ENCODE measurements at regions not wholly inside any gene's neighbourhood (a gene's known extent, or its start where the extent isn't known, plus 50 kb on each side); places are given as distances from the start of the nearest gene placed in this dataset.

DNA sequence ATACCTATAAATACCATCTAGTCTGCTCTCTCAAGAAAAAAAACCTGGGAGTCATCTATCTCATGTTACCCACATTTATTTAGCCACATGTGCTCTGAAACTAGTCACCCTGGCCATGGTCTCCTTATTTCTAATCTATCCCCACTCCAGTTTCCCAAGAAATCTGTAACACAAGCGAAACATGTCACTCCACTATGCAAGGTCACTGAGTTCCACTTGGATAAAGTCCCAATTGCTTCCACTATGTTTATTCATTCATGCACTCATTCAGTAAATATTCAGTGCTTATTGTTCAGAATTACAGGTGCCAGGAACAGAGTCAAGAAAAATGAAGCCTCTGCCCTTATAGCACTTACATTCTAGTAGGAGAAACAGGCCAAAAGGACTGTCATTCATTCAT lies 369.4 kb upstream of the CYRIA start:
- no peaks in the 10 kb centered on the region for H3K27me3 ChIP-seq (ENCODE audit: control insufficient read depth in 1 of 2, insufficient read depth in 2 of 2, low read length in 2 of 2)
- WGBS, 2 donors = 51 to 75% methylated on average over 1 of the region's 1 CpG
- H3K27ac ChIP-seq (ENCODE audit: low read depth in 2 of 2, low read length in 1 of 2) = no peak overlapping the region
- H3K36me3 ChIP-seq (ENCODE audit: control insufficient read depth in 2 of 2, insufficient read depth in 2 of 2, low read length in 1 of 2) = no peaks in the 10 kb centered on the region
- no peaks in the 10 kb centered on the region for H3K4me1 ChIP-seq (ENCODE audit: control insufficient read depth in 2 of 2, insufficient read depth in 2 of 2, low read length in 1 of 2)
- peaks cover 0 to 3% of the 10 kb centered on the region in 2 donors for H3K9me3 ChIP-seq (ENCODE audit: control insufficient read depth in 2 of 2, insufficient read depth in 1 of 2, low read depth in 1 of 2, low read length in 1 of 2)
- no peak overlapping the region for H3K4me3 ChIP-seq (ENCODE audit: low read depth in 1 of 2, low read length in 2 of 2)

DNA sequence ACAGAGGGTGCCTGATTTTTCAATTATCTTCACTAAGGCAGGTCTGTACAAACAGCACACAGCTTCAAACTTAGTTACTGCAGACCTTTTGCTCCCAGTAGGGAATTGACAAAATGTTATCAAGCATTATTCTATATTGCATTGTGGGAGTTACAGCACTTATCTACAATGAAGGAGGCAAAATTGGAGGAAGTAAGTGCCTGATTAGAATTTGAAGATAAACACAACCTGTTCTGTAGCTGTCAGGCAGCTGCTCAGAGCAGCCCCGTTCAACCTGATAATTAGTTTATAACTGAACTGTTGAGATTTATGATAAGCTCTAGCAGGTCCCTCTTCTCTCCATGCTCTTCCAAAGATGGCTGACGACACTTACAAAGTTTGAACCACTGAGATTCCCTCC lies 364.4 kb upstream of the CYRIA start:
- no peaks in the 10 kb centered on the region for H3K27me3 ChIP-seq (ENCODE audit: control insufficient read depth in 1 of 2, insufficient read depth in 2 of 2, low read length in 2 of 2)
- H3K9me3 ChIP-seq (ENCODE audit: control insufficient read depth in 2 of 2, insufficient read depth in 1 of 2, low read depth in 1 of 2, low read length in 1 of 2) = peaks cover 0 to 3% of the 10 kb centered on the region in 2 donors
- 48 to 67% methylated on average over 2 of the region's 2 CpGs for WGBS, 2 donors
- no peak overlapping the region for H3K27ac ChIP-seq (ENCODE audit: low read depth in 2 of 2, low read length in 1 of 2)
- no peak overlapping the region for H3K4me3 ChIP-seq (ENCODE audit: low read depth in 1 of 2, low read length in 2 of 2)
- H3K36me3 ChIP-seq (ENCODE audit: control insufficient read depth in 2 of 2, insufficient read depth in 2 of 2, low read length in 1 of 2) = no peaks in the 10 kb centered on the region
- H3K4me1 ChIP-seq (ENCODE audit: control insufficient read depth in 2 of 2, insufficient read depth in 2 of 2, low read length in 1 of 2) = no peaks in the 10 kb centered on the region

DNA sequence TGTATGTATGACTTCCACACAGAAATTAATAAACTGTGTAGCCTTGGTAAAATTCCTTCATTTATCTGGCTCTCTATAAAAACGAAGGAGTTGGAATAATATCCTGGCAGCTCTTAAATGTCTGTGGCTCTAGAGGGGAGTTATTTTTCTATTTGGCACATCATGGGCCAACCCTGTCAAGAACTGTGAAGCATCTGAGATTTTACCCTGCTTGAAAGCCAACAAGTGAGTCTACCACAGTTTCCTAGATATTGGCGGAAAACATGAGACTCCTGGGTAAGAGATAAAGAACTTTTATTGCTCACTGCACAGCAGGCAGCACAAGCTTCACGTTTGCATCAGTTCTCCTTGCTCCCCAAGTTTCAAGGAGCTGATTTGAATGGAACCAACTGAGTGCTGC lies 346.7 kb upstream of the CYRIA start:
- Histone ChIP-seq H3K36me3 (ENCODE audit: control insufficient read depth in 2 of 2, insufficient read depth in 2 of 2, low read length in 1 of 2) (no peaks in the 10 kb centered on the region), H3K9me3 (ENCODE audit: control insufficient read depth in 2 of 2, insufficient read depth in 1 of 2, low read depth in 1 of 2, low read length in 1 of 2) (peaks cover 0 to 2% of the 10 kb centered on the region in 2 donors), H3K4me3 (ENCODE audit: low read depth in 1 of 2, low read length in 2 of 2) (no peak overlapping the region), H3K27ac (ENCODE audit: low read depth in 2 of 2, low read length in 1 of 2) (no peak overlapping the region), H3K4me1 (ENCODE audit: control insufficient read depth in 2 of 2, insufficient read depth in 2 of 2, low read length in 1 of 2) (no peaks in the 10 kb centered on the region), H3K27me3 (ENCODE audit: control insufficient read depth in 1 of 2, insufficient read depth in 2 of 2, low read length in 2 of 2) (no peaks in the 10 kb centered on the region)
- WGBS, 2 donors = 50 to 51% methylated on average over 3 of the region's 3 CpGs

DNA sequence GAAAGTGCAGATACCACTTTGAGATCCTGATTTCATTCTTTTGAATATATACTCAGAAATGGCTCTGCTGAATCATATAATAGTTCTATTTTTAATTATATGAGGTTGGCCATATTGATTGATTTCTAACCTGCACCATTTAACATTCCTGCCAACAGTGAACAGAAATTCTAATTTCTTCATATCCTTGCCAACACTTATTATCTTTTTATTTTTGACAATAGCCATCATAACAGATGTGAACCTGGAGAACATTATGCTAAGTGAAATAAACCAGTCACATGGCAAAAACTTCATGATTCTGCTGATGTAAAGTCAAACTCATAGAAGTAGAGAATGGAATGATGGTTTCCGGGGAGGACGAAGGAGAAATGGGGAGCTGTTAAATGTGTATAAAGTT lies 344.5 kb upstream of the CYRIA start:
- Histone ChIP-seq H3K36me3 (ENCODE audit: control insufficient read depth in 2 of 2, insufficient read depth in 2 of 2, low read length in 1 of 2) (no peaks in the 10 kb centered on the region), H3K4me3 (ENCODE audit: low read depth in 1 of 2, low read length in 2 of 2) (no peak overlapping the region), H3K9me3 (ENCODE audit: control insufficient read depth in 2 of 2, insufficient read depth in 1 of 2, low read depth in 1 of 2, low read length in 1 of 2) (no peaks in the 10 kb centered on the region), H3K27ac (ENCODE audit: low read depth in 2 of 2, low read length in 1 of 2) (no peak overlapping the region), H3K4me1 (ENCODE audit: control insufficient read depth in 2 of 2, insufficient read depth in 2 of 2, low read length in 1 of 2) (no peaks in the 10 kb centered on the region), H3K27me3 (ENCODE audit: control insufficient read depth in 1 of 2, insufficient read depth in 2 of 2, low read length in 2 of 2) (no peaks in the 10 kb centered on the region)
- 91 to 97% methylated on average over 2 of the region's 2 CpGs for WGBS, 2 donors

DNA sequence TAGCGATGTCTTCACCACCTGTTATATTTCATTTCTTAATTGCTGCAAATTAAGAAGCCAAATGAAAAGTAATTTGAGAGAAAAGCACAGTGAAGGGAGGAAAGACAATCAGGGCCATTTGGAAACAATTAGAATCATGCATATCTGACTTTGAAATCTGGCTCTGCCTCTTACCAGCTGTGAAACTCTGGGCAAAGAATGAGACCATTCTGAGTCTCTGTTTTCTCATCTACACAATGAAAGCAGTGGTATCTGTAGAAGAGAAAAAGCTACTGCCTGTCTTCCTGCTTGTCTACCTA lies 334.5 kb upstream of the CYRIA start:
- Histone ChIP-seq H3K4me3 (ENCODE audit: low read depth in 1 of 2, low read length in 2 of 2) (no peak overlapping the region), H3K4me1 (ENCODE audit: control insufficient read depth in 2 of 2, insufficient read depth in 2 of 2, low read length in 1 of 2) (no peaks in the 10 kb centered on the region), H3K27ac (ENCODE audit: low read depth in 2 of 2, low read length in 1 of 2) (no peak overlapping the region), H3K27me3 (ENCODE audit: control insufficient read depth in 1 of 2, insufficient read depth in 2 of 2, low read length in 2 of 2) (no peaks in the 10 kb centered on the region), H3K9me3 (ENCODE audit: control insufficient read depth in 2 of 2, insufficient read depth in 1 of 2, low read depth in 1 of 2, low read length in 1 of 2) (no peaks in the 10 kb centered on the region), H3K36me3 (ENCODE audit: control insufficient read depth in 2 of 2, insufficient read depth in 2 of 2, low read length in 1 of 2) (no peaks in the 10 kb centered on the region)
- WGBS, 2 donors = 81 to 83% methylated on average over 1 of the region's 1 CpG

DNA sequence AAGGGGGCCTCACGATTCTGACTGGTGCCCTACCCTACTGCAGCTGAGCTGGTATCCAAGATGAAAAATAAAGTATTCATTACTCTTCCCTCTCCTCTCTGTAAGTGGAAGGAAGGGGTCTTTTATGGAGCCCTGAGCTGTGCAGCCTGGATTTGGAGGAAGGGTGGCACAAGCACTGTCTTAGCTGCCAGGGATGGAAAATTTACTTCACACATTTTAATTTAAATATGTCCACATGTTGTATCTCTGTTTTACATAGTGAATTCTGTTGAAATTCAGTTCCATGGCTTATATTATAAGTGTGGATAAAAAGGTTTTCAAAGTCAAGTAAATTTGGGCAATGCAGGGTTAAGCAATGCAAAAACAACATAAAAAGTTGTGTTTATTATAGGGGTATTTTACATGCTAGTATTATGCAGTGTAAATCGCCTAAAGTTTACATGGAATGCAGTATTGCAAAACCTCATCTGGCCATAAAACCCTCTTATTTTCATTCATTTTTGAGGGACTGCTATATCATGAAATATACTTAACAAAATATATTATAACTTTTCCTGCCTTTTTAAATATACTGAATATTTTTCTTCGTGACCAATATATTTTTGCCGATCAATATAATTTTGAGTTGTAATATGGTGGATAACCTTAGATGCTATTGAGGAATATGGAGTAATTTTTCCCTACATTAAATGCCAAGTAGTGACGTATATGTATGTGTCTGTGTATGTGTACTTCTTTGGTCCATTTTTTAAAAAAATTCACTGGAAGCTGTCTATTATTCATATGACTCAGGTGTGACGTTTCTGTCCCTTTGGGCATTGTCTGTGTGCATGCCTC lies 333.9 kb upstream of the CYRIA start:
- Histone ChIP-seq H3K36me3 (ENCODE audit: control insufficient read depth in 2 of 2, insufficient read depth in 2 of 2, low read length in 1 of 2) (no peaks in the 10 kb centered on the region), H3K4me3 (ENCODE audit: low read depth in 1 of 2, low read length in 2 of 2) (no peak overlapping the region), H3K27me3 (ENCODE audit: control insufficient read depth in 1 of 2, insufficient read depth in 2 of 2, low read length in 2 of 2) (no peaks in the 10 kb centered on the region), H3K4me1 (ENCODE audit: control insufficient read depth in 2 of 2, insufficient read depth in 2 of 2, low read length in 1 of 2) (no peaks in the 10 kb centered on the region), H3K9me3 (ENCODE audit: control insufficient read depth in 2 of 2, insufficient read depth in 1 of 2, low read depth in 1 of 2, low read length in 1 of 2) (no peaks in the 10 kb centered on the region), H3K27ac (ENCODE audit: low read depth in 2 of 2, low read length in 1 of 2) (no peak overlapping the region)
- WGBS, 2 donors = 78 to 82% methylated on average over 6 of the region's 6 CpGs

DNA sequence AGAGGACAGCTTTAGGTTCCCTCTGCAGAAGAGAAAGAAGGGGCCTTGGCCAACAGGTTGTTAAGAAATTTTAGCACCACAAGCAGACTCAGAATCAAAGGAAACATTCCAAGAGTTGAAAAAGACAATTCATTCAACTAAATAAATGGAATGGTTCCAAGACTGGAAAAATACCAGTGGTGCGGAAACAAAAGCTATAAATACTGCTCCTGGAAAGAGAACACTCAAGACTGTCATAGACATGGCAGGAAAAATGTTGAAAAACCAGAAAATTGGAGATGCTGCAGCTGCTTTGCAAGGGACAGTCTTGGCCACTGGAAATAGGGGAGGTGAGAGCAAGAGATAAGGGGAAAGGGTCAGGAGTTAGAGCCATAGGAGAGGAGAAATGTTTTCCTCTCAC lies 312.7 kb upstream of the CYRIA start:
- 21 to 54% methylated on average over 1 of the region's 1 CpG for WGBS, 2 donors
- no peaks in the 10 kb centered on the region for H3K4me1 ChIP-seq (ENCODE audit: control insufficient read depth in 2 of 2, insufficient read depth in 2 of 2, low read length in 1 of 2)
- no peaks in the 10 kb centered on the region for H3K9me3 ChIP-seq (ENCODE audit: control insufficient read depth in 2 of 2, insufficient read depth in 1 of 2, low read depth in 1 of 2, low read length in 1 of 2)
- H3K36me3 ChIP-seq (ENCODE audit: control insufficient read depth in 2 of 2, insufficient read depth in 2 of 2, low read length in 1 of 2) = no peaks in the 10 kb centered on the region
- no peak overlapping the region for H3K4me3 ChIP-seq (ENCODE audit: low read depth in 1 of 2, low read length in 2 of 2)
- no peak overlapping the region for H3K27ac ChIP-seq (ENCODE audit: low read depth in 2 of 2, low read length in 1 of 2)
- H3K27me3 ChIP-seq (ENCODE audit: control insufficient read depth in 1 of 2, insufficient read depth in 2 of 2, low read length in 2 of 2) = no peaks in the 10 kb centered on the region

DNA sequence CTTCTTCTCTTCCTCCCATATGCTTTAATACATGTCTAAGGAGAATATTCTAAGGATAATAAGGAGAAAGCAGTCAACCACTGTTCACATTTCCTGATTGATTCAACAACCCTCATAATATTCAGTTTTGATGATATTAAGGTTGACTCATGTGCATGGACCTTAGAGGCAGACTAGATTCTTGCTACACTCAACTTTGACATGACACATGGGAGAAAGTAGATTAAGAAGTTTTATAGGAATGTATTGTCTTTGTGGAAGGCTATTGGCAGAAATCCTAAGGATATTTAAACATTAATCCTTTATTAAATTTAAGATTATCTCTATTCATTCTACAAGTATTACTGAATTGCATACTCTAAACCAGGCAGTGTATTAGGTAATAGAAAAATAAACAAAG lies 309.1 kb upstream of the CYRIA start:
- Histone ChIP-seq H3K27ac (ENCODE audit: low read depth in 2 of 2, low read length in 1 of 2) (no peak overlapping the region), H3K9me3 (ENCODE audit: control insufficient read depth in 2 of 2, insufficient read depth in 1 of 2, low read depth in 1 of 2, low read length in 1 of 2) (no peaks in the 10 kb centered on the region), H3K4me1 (ENCODE audit: control insufficient read depth in 2 of 2, insufficient read depth in 2 of 2, low read length in 1 of 2) (no peaks in the 10 kb centered on the region), H3K4me3 (ENCODE audit: low read depth in 1 of 2, low read length in 2 of 2) (no peak overlapping the region), H3K27me3 (ENCODE audit: control insufficient read depth in 1 of 2, insufficient read depth in 2 of 2, low read length in 2 of 2) (peaks cover 0 to 5% of the 10 kb centered on the region in 2 donors), H3K36me3 (ENCODE audit: control insufficient read depth in 2 of 2, insufficient read depth in 2 of 2, low read length in 1 of 2) (no peaks in the 10 kb centered on the region)

DNA sequence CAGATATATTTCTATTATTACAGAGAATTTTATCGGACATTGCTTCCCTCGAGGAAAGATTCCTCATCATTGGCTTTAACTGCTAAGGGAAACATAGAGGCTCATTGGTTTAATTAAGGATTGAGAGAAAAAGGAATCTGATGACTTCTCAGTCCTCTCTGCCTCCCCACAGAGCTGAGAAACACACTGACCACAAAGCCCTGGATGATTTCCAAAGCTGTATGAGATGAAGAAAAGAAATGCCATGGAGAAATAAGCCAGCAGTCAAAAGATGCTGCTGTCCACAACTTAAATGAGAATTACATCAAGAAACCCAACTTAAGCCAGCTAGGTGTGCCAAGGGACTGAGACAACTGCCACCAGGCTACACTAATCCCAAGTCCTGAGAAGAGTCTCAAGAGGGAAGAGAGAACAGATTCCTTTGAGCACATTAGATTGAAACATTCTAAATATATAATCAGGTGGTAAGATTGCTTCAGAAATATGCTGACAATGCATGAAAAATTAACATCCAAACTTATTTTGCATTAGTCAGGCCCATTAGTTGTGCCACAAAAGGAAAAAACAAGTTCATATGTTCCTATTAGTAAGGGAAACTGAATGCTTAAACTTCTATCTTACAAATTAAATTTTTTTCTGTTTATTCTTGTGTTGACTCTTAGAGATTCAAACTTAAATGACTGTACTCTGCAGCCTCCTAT lies 308.1 kb upstream of the CYRIA start:
- Histone ChIP-seq H3K9me3 (ENCODE audit: control insufficient read depth in 2 of 2, insufficient read depth in 1 of 2, low read depth in 1 of 2, low read length in 1 of 2) (no peaks in the 10 kb centered on the region), H3K27me3 (ENCODE audit: control insufficient read depth in 1 of 2, insufficient read depth in 2 of 2, low read length in 2 of 2) (peaks cover 0 to 5% of the 10 kb centered on the region in 2 donors), H3K4me1 (ENCODE audit: control insufficient read depth in 2 of 2, insufficient read depth in 2 of 2, low read length in 1 of 2) (no peaks in the 10 kb centered on the region), H3K27ac (ENCODE audit: low read depth in 2 of 2, low read length in 1 of 2) (no peak overlapping the region), H3K36me3 (ENCODE audit: control insufficient read depth in 2 of 2, insufficient read depth in 2 of 2, low read length in 1 of 2) (no peaks in the 10 kb centered on the region), H3K4me3 (ENCODE audit: low read depth in 1 of 2, low read length in 2 of 2) (no peak overlapping the region)
- WGBS, 2 donors = 78 to 82% methylated on average over 2 of the region's 2 CpGs

DNA sequence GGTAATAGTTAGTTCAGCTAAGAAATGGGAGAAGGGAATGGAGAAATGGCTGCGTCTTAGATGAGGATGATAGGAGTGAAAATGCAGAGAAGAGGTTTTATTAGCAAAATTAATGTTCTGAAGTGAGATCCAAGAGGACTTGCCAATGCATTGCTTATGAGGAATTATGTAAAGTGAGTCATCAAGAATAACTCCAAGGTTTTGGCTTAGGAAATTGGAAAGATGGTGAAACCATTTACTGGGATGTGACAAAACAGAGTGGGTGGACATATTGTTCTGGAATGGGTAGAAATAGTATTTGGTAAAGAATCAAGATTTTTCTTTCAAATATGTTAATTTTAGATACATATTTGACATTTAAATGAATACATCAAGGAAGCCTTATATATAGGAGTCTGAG lies 306.6 kb upstream of the CYRIA start:
- H3K9me3 ChIP-seq (ENCODE audit: control insufficient read depth in 2 of 2, insufficient read depth in 1 of 2, low read depth in 1 of 2, low read length in 1 of 2) = no peaks in the 10 kb centered on the region
- 44 to 71% methylated on average over 1 of the region's 1 CpG for WGBS, 2 donors
- H3K4me1 ChIP-seq (ENCODE audit: control insufficient read depth in 2 of 2, insufficient read depth in 2 of 2, low read length in 1 of 2) = no peaks in the 10 kb centered on the region
- H3K36me3 ChIP-seq (ENCODE audit: control insufficient read depth in 2 of 2, insufficient read depth in 2 of 2, low read length in 1 of 2) = no peaks in the 10 kb centered on the region
- no peak overlapping the region for H3K4me3 ChIP-seq (ENCODE audit: low read depth in 1 of 2, low read length in 2 of 2)
- no peak overlapping the region for H3K27ac ChIP-seq (ENCODE audit: low read depth in 2 of 2, low read length in 1 of 2)
- peaks cover 0 to 5% of the 10 kb centered on the region in 2 donors for H3K27me3 ChIP-seq (ENCODE audit: control insufficient read depth in 1 of 2, insufficient read depth in 2 of 2, low read length in 2 of 2)

All from esophagus (tissue), 2 donors.